Keratinocyte (primary cell): ENCODE measurements at regions not wholly inside any gene's neighbourhood (a gene's known extent, or its start where the extent isn't known, plus 50 kb on each side); places are given as distances from the start of the nearest gene placed in this dataset.

Experiments used
- DNase-seq: peaks from one replicate; pipeline ENCODE4 v3.0.0-alpha.2; 2011; ENCODE audit warnings: low read depth, missing footprints, low spot score
- FAIRE-seq: peaks from 2 replicates; lab custom pipeline; 2011; peaks lifted over from hg19 to GRCh38; lab: Jason Lieb, UNC
- H2AFZ ChIP-seq: 2 replicates; pipeline ENCODE4 v1.6.0; 2012; ENCODE audit warnings: low read length, control low read depth, inconsistent platforms; ENCODE audit not compliant: control insufficient read depth
- H3K27ac ChIP-seq: 2 replicates; pipeline ENCODE4 v1.5.1; 2011; ENCODE audit warnings: low read length; ENCODE audit not compliant: control insufficient read depth, insufficient read depth
- H3K27me3 ChIP-seq: 3 replicates; pipeline ENCODE4 v1.6.0; 2011; ENCODE audit warnings: low read length; ENCODE audit not compliant: control insufficient read depth, insufficient read depth; ENCODE audit errors: extremely low read depth
- H3K36me3 ChIP-seq, 2 experiments: 2 replicates in 1 of 2; 3 replicates in 1 of 2; pipeline ENCODE4 v1.5.1; 2011; ENCODE audit warnings: low read length in 2 of 2, mild to moderate bottlenecking in 1 of 2; ENCODE audit not compliant: control insufficient read depth in 2 of 2, insufficient read depth in 2 of 2; ENCODE audit errors: extremely low read depth in 1 of 2
- H3K4me1 ChIP-seq: 3 replicates; pipeline ENCODE4 v1.5.1; 2011; ENCODE audit warnings: low read length; ENCODE audit not compliant: control insufficient read depth, insufficient read depth; ENCODE audit errors: extremely low read depth
- H3K4me2 ChIP-seq: 3 replicates; pipeline ENCODE4 v1.6.0; 2011; ENCODE audit warnings: low read depth, low read length; ENCODE audit not compliant: control insufficient read depth, insufficient read depth; ENCODE audit errors: extremely low read depth
- H3K4me3 ChIP-seq, 3 experiments: fragments of 200-600 bp in 1 of 3; sonication (generic) in 1 of 3; 2 replicates in 2 of 3; 3 replicates in 1 of 3; pipeline ENCODE4 v1.5.1; 2011 to 2016; ENCODE audit warnings: low read length in 3 of 3, mild to moderate bottlenecking in 3 of 3, control low read depth in 2 of 3, inconsistent platforms in 1 of 3, low read depth in 1 of 3, mixed read lengths in 1 of 3, mixed run types in 1 of 3, moderate library complexity in 1 of 3; ENCODE audit not compliant: control insufficient read depth in 2 of 3, insufficient read depth in 2 of 3; ENCODE audit errors: extremely low read depth in 1 of 3
- H3K79me2 ChIP-seq: 2 replicates; pipeline ENCODE4 v1.6.0; 2012; ENCODE audit warnings: low read length; ENCODE audit not compliant: control insufficient read depth, insufficient read depth
- H3K9ac ChIP-seq: 3 replicates; pipeline ENCODE4 v1.6.0; 2011; ENCODE audit warnings: low read length; ENCODE audit not compliant: control insufficient read depth, insufficient read depth; ENCODE audit errors: extremely low read depth
- H3K9me1 ChIP-seq: 3 replicates; pipeline ENCODE4 v1.6.0; 2011; ENCODE audit warnings: low read length; ENCODE audit not compliant: control insufficient read depth, insufficient read depth; ENCODE audit errors: extremely low read depth
- H3K9me3 ChIP-seq: 2 replicates; pipeline ENCODE4 v1.5.1; 2012; ENCODE audit warnings: low read depth, low read length; ENCODE audit not compliant: control insufficient read depth
- H4K20me1 ChIP-seq: 3 replicates; pipeline ENCODE4 v1.6.0; 2011; ENCODE audit warnings: low read length; ENCODE audit not compliant: control insufficient read depth, insufficient read depth; ENCODE audit errors: extremely low read depth
- EZH2 ChIP-seq: IDR thresholded peaks from one replicate; pipeline ENCODE4 v1.6.1; 2012; ENCODE audit warnings: inconsistent platforms, mild to moderate bottlenecking, low read length, moderate library complexity
- dilution Hi-C: fragments of 300-500 bp; cut with MboI; formaldehyde crosslinking; loops from one replicate; pipeline ENCODE4 v1.7.0; 2020; ENCODE audit warnings: low sequenced_read_pairs; ENCODE audit not compliant: extremely low pct_ligation_motif_present
- TF ChIP-seq, protein P1 (sequence below), 3 experiments: IDR thresholded peaks in 1 of 3; conservative IDR thresholded peaks in 1 of 3; optimal IDR thresholded peaks in 1 of 3; 2 replicates in 2 of 3; 3 replicates in 1 of 3; pipeline versions ENCODE3 to v1.5.1; 2011; ENCODE audit warnings: low read length in 3 of 3, mild to moderate bottlenecking in 3 of 3, moderate library complexity in 2 of 3, control low read depth in 1 of 3, inconsistent platforms in 1 of 3; ENCODE audit not compliant: insufficient read depth in 2 of 3; ENCODE audit errors: extremely low read depth in 1 of 3

DNA sequence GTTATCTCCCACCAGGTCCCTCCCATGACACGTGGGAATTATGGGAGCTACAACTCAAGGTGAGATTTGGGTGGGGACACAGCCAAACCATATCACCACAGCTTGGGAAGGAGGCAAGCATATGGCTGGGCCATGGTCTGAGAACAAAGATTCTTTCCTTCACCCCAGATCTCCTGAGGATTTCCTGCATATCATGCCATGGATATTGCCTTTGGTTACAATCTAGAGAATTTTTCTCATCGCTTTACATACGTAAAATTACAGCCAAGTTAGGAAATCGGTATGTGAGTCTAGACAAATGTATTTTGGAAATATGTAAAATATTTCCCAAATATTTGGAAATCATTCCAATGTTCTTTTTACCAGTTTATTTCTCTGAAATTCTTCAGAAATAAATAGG is 398.3 kb downstream of the RFC3 start:
- no peak for FAIRE-seq
- H3K27ac ChIP-seq: no peak overlapping the region
- H2AFZ ChIP-seq: no peak overlapping the region
- no peaks in the 10 kb centered on the region for H3K36me3 ChIP-seq
- no peaks in the 10 kb centered on the region for H3K9me1 ChIP-seq
- H3K9me3 ChIP-seq: no peaks in the 10 kb centered on the region
- H4K20me1 ChIP-seq: no peaks in the 10 kb centered on the region
- no peak overlapping the region for H3K4me3 ChIP-seq
- TF ChIP-seq, protein P1, sequence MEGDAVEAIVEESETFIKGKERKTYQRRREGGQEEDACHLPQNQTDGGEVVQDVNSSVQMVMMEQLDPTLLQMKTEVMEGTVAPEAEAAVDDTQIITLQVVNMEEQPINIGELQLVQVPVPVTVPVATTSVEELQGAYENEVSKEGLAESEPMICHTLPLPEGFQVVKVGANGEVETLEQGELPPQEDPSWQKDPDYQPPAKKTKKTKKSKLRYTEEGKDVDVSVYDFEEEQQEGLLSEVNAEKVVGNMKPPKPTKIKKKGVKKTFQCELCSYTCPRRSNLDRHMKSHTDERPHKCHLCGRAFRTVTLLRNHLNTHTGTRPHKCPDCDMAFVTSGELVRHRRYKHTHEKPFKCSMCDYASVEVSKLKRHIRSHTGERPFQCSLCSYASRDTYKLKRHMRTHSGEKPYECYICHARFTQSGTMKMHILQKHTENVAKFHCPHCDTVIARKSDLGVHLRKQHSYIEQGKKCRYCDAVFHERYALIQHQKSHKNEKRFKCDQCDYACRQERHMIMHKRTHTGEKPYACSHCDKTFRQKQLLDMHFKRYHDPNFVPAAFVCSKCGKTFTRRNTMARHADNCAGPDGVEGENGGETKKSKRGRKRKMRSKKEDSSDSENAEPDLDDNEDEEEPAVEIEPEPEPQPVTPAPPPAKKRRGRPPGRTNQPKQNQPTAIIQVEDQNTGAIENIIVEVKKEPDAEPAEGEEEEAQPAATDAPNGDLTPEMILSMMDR (optimal IDR thresholded peaks at IDR 0.05 in 1 of 3, IDR thresholded peaks at IDR 0.05 in 1 of 3, conservative IDR thresholded peaks at IDR 0.05 in 1 of 3; ENCODE audit: extremely low read depth in 1 of 3, insufficient read depth in 2 of 3, low read length in 3 of 3): no peak
- DNase-seq: no peak
- no peak overlapping the region for H3K4me2 ChIP-seq
- H3K9ac ChIP-seq: no peak overlapping the region
- H3K79me2 ChIP-seq: no peaks in the 10 kb centered on the region
- H3K27me3 ChIP-seq: no peaks in the 10 kb centered on the region
- dilution Hi-C loops: no loop called here
- no peaks in the 10 kb centered on the region for H3K4me1 ChIP-seq

DNA sequence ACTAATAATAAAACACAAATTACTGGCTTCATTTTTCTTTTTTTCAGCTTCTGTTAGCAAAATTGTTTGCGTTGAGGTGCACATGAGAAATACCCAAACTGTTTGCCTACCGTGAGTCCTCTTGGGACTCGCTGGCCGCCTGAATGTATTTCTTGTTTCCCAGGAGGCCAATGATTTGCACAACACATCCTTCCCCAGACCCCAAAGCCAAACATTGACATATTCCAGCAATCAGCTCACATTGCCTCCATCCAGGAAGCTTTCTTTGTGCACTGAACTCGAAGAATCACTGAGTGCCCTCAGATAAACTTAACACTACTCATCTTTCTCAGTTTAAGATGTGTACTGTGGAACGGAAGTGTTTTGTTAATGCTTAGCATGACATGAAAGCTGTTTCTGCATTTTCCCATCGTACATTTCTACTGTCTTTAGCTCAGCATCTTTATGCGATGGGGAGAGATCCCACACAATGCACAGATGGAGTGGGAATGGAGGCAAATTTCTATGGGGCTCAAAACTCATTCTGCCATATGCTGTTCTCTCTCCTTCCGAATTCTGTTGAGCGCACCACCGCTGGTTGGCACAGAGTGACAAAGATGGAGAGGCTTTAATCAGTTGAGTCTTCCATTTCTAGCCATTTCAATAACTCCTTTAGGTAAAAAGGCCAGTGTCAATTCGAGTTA is 399.5 kb downstream of the RFC3 start:
- H3K4me3 ChIP-seq: no peak overlapping the region
- no peaks in the 10 kb centered on the region for H4K20me1 ChIP-seq
- H3K9me1 ChIP-seq: no peaks in the 10 kb centered on the region
- DNase-seq: no peak
- no peak for FAIRE-seq
- TF ChIP-seq EZH2: no peak
- TF ChIP-seq, protein P1 (optimal IDR thresholded peaks at IDR 0.05 in 1 of 3, IDR thresholded peaks at IDR 0.05 in 1 of 3, conservative IDR thresholded peaks at IDR 0.05 in 1 of 3; ENCODE audit: extremely low read depth in 1 of 3, insufficient read depth in 2 of 3, low read length in 3 of 3): no peak
- dilution Hi-C loops: no loop called here
- H3K36me3 ChIP-seq: no peaks in the 10 kb centered on the region
- H3K9me3 ChIP-seq: no peaks in the 10 kb centered on the region
- H3K27me3 ChIP-seq: no peaks in the 10 kb centered on the region
- no peaks in the 10 kb centered on the region for H3K79me2 ChIP-seq
- H3K27ac ChIP-seq: no peak overlapping the region
- no peak overlapping the region for H3K9ac ChIP-seq
- no peak overlapping the region for H3K4me2 ChIP-seq
- no peaks in the 10 kb centered on the region for H3K4me1 ChIP-seq
- no peak overlapping the region for H2AFZ ChIP-seq
